GM12892 (cell line): ENCODE measurements at regions not wholly inside any gene's neighbourhood (a gene's known extent, or its start where the extent isn't known, plus 50 kb on each side); places are given as distances from the start of the nearest gene placed in this dataset.

Source experiments
- POLR2A ChIP-seq: IDR thresholded peaks from 2 replicates; pipeline ENCODE4 v1.6.1; 2011; ENCODE audit warnings: low read depth, low read length, control low read depth
- POLR2AphosphoS5 ChIP-seq: IDR thresholded peaks from 2 replicates; pipeline ENCODE4 v1.6.1; 2011; ENCODE audit warnings: low read depth, low read length, control low read depth
- TAF1 ChIP-seq: IDR thresholded peaks from 2 replicates; pipeline ENCODE4 v1.6.1; 2011; ENCODE audit warnings: low read depth, mild to moderate bottlenecking, control low read depth, low read length, borderline replicate concordance

- TF ChIP-seq TAF1 (no peak), POLR2A (no peak), POLR2AphosphoS5 (no peak)
Measured at GRCh38 chr1:232178191-232178590, 451.7 kb downstream of the SIPA1L2 start.
